ENCODE measurements at regions not wholly inside any gene's neighbourhood (a gene's known extent, or its start where the extent isn't known, plus 50 kb on each side); places are given as distances from the start of the nearest gene placed in this dataset.

DNA sequence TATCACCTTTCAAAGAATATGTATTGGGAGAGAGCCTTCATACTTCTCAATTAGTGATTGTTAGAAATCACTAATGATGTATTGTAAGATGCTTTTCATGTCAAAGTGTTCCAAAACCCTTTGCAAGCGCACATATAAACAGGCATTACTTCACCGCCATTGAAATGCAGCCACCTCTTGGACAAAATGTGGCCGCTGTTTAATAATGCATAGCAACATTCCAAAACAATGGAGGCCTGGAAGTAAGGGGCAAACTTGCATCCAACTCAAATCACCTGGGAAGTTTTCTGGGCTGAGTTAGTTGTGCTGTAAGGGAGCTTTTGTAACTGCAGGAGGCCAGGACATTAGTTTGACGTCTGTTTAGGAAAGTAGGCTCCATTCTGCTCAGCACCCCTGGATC lies 438.1 kb downstream of the FGF9 start:
- no peaks in the 10 kb centered on the region for H3F3A ChIP-seq (ENCODE audit: low read depth)
- H3K36me3 ChIP-seq (ENCODE audit: insufficient read depth, low read length): no peaks in the 10 kb centered on the region
- TF ChIP-seq, protein P1, sequence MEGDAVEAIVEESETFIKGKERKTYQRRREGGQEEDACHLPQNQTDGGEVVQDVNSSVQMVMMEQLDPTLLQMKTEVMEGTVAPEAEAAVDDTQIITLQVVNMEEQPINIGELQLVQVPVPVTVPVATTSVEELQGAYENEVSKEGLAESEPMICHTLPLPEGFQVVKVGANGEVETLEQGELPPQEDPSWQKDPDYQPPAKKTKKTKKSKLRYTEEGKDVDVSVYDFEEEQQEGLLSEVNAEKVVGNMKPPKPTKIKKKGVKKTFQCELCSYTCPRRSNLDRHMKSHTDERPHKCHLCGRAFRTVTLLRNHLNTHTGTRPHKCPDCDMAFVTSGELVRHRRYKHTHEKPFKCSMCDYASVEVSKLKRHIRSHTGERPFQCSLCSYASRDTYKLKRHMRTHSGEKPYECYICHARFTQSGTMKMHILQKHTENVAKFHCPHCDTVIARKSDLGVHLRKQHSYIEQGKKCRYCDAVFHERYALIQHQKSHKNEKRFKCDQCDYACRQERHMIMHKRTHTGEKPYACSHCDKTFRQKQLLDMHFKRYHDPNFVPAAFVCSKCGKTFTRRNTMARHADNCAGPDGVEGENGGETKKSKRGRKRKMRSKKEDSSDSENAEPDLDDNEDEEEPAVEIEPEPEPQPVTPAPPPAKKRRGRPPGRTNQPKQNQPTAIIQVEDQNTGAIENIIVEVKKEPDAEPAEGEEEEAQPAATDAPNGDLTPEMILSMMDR (conservative IDR thresholded peaks at IDR 0.05; ENCODE audit: low read length): no peak
- TF ChIP-seq EZH2phosphoT487 (IDR thresholded peaks at IDR 0.05; ENCODE audit: borderline replicate concordance): no peak
- H4K20me1 ChIP-seq (ENCODE audit: insufficient read depth, low read length, poor library complexity, severe bottlenecking): no peaks in the 10 kb centered on the region
- H3K9ac ChIP-seq (ENCODE audit: low read depth, low read length, poor library complexity, severe bottlenecking): no peak overlapping the region
- H3K9me2 ChIP-seq (replicated peaks; ENCODE audit: low read depth, low read length): no peaks in the 10 kb centered on the region
- H2AFZ ChIP-seq (ENCODE audit: low read length): no peak overlapping the region
- H3K4me2 ChIP-seq (ENCODE audit: low read depth, low read length, poor library complexity, severe bottlenecking): no peak overlapping the region
- no peak overlapping the region for H3K4me3 ChIP-seq (ENCODE audit: low read length, poor library complexity, severe bottlenecking)
- no peaks in the 10 kb centered on the region for H3K79me2 ChIP-seq (ENCODE audit: insufficient read depth, low read length)
- H3K27me3 ChIP-seq (ENCODE audit: insufficient read depth, low read length, poor library complexity, severe bottlenecking): no peaks in the 10 kb centered on the region
- H3K9me3 ChIP-seq (ENCODE audit: insufficient read depth, low read depth, low read length): 0 out of 2 replicates have a peak, but pooled peaks cover 4% of the 10 kb centered on the region
- peaks cover 19% of the 10 kb centered on the region for H3K4me1 ChIP-seq (ENCODE audit: insufficient read depth, low read length, poor library complexity, severe bottlenecking)

DNA sequence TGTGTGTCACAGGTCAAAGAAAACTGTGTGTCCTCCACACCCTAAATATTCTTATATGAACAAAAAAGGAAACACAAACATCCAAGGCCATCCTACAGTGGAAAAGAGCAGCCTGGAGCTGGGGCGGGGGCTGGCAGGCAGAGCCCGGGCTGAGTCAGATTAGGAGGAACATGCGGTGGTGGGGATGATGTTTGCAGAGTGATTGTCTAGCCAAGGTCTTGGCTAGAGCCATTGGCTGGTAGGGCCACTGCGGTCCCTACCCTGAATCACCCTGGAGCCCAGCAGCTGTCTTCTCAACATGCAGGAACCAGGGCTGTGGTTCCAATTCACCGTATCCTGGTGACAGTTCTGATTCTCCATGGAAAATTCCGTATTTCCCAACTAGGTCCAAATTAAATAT lies 439.5 kb downstream of the FGF9 start:
- Histone ChIP-seq H4K20me1 (ENCODE audit: insufficient read depth, low read length, poor library complexity, severe bottlenecking) (no peaks in the 10 kb centered on the region), H2AFZ (ENCODE audit: low read length) (no peak overlapping the region), H3K36me3 (ENCODE audit: insufficient read depth, low read length) (no peaks in the 10 kb centered on the region), H3K79me2 (ENCODE audit: insufficient read depth, low read length) (no peaks in the 10 kb centered on the region), H3K9ac (ENCODE audit: low read depth, low read length, poor library complexity, severe bottlenecking) (no peak overlapping the region), H3K27me3 (ENCODE audit: insufficient read depth, low read length, poor library complexity, severe bottlenecking) (no peaks in the 10 kb centered on the region), H3K9me2 (replicated peaks; ENCODE audit: low read depth, low read length) (no peaks in the 10 kb centered on the region), H3F3A (ENCODE audit: low read depth) (no peaks in the 10 kb centered on the region), H3K4me1 (ENCODE audit: insufficient read depth, low read length, poor library complexity, severe bottlenecking) (peaks cover 29% of the 10 kb centered on the region), H3K9me3 (ENCODE audit: insufficient read depth, low read depth, low read length) (0 out of 2 replicates have a peak, but pooled peaks cover 4% of the 10 kb centered on the region), H3K4me3 (ENCODE audit: low read length, poor library complexity, severe bottlenecking) (no peak overlapping the region), H3K4me2 (ENCODE audit: low read depth, low read length, poor library complexity, severe bottlenecking) (no peak overlapping the region)
- TF ChIP-seq, protein P1 (conservative IDR thresholded peaks at IDR 0.05; ENCODE audit: low read length): no peak
- TF ChIP-seq EZH2phosphoT487 (IDR thresholded peaks at IDR 0.05; ENCODE audit: borderline replicate concordance): no peak

DNA sequence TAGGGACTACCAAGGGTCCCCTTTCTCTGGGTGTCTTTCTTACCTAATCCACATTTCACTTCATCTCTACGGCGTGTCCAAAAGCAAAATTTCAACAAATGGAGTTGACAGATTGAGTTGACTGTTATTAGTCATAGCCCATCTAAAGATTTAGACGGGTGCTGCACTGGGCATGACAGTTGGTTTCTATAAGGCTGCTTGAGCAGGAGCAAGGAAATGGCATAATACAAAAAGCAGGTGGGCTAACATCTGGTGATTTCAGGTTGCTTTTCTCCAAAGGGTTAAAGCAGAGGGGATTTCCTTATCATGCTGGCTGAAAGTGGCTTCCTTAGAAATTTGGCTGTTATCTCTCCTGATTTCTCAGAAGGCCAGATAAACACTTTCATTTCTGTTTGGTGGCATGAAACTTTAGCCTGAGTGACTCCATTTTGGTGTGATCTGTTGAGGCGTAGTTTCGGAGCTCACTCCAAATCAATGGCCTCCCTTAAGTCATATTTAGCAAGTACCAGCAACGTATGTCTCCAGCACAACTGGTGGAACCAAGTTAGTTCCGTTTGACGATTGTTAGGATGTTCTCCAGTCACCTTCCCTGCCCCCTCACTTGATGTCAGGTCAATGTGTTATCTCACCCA lies 440.4 kb downstream of the FGF9 start:
- TF ChIP-seq EZH2phosphoT487 (IDR thresholded peaks at IDR 0.05; ENCODE audit: borderline replicate concordance): no peak
- TF ChIP-seq, protein P1 (conservative IDR thresholded peaks at IDR 0.05; ENCODE audit: low read length): no peak
- Histone ChIP-seq H3F3A (ENCODE audit: low read depth) (no peaks in the 10 kb centered on the region), H3K27me3 (ENCODE audit: insufficient read depth, low read length, poor library complexity, severe bottlenecking) (no peaks in the 10 kb centered on the region)

More for the DNA sequence above, 440.4 kb downstream of the FGF9 start:
- Histone ChIP-seq H2AFZ (ENCODE audit: low read length) (no peak overlapping the region), H3K4me2 (ENCODE audit: low read depth, low read length, poor library complexity, severe bottlenecking) (no peak overlapping the region), H3K4me1 (ENCODE audit: insufficient read depth, low read length, poor library complexity, severe bottlenecking) (peaks cover 29% of the 10 kb centered on the region), H3K36me3 (ENCODE audit: insufficient read depth, low read length) (no peaks in the 10 kb centered on the region), H4K20me1 (ENCODE audit: insufficient read depth, low read length, poor library complexity, severe bottlenecking) (no peaks in the 10 kb centered on the region), H3K9me3 (ENCODE audit: insufficient read depth, low read depth, low read length) (0 out of 2 replicates have a peak, but pooled peaks cover 4% of the 10 kb centered on the region), H3K4me3 (ENCODE audit: low read length, poor library complexity, severe bottlenecking) (no peak overlapping the region), H3K79me2 (ENCODE audit: insufficient read depth, low read length) (no peaks in the 10 kb centered on the region), H3K9ac (ENCODE audit: low read depth, low read length, poor library complexity, severe bottlenecking) (no peak overlapping the region), H3K9me2 (replicated peaks; ENCODE audit: low read depth, low read length) (no peaks in the 10 kb centered on the region)
